ENCODE measurements at regions not wholly inside any gene's neighbourhood (a gene's known extent, or its start where the extent isn't known, plus 50 kb on each side); places are given as distances from the start of the nearest gene placed in this dataset.

DNA sequence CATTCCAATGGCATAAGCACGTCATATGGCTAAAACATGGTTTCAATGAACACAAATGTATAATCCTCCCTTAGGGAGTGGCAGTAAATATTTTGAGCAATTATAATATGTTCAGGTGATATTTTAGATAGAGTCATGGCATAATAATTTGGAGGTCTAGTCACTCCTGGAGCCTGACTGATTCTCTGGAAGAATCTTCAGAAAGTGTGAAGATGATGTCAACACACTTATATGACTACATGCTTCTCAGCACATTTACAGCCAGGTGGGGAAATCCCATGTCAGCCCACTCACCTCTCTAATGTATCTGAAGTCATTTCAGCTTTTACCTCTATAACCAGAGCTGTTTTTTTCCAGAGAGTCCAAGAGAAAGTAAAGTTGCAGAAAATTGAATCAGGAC is 474.8 kb downstream of the SHISA9 start:
- TF ChIP-seq, protein P1, sequence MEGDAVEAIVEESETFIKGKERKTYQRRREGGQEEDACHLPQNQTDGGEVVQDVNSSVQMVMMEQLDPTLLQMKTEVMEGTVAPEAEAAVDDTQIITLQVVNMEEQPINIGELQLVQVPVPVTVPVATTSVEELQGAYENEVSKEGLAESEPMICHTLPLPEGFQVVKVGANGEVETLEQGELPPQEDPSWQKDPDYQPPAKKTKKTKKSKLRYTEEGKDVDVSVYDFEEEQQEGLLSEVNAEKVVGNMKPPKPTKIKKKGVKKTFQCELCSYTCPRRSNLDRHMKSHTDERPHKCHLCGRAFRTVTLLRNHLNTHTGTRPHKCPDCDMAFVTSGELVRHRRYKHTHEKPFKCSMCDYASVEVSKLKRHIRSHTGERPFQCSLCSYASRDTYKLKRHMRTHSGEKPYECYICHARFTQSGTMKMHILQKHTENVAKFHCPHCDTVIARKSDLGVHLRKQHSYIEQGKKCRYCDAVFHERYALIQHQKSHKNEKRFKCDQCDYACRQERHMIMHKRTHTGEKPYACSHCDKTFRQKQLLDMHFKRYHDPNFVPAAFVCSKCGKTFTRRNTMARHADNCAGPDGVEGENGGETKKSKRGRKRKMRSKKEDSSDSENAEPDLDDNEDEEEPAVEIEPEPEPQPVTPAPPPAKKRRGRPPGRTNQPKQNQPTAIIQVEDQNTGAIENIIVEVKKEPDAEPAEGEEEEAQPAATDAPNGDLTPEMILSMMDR (IDR thresholded peaks at IDR 0.05), result no peak
- TF ChIP-seq EP300 (IDR thresholded peaks at IDR 0.05), result no peak
